HG03064 (cell line): ENCODE measurements at regions not wholly inside any gene's neighbourhood (a gene's known extent, or its start where the extent isn't known, plus 50 kb on each side); places are given as distances from the start of the nearest gene placed in this dataset.
A peak's percentile ranks its signal among the peaks of the same experiment; 100 is the strongest.
"Not testable (repeated sequence)": the region's sequence is repeated elsewhere in the genome, so short reads cannot be mapped to it uniquely, and the experiment has no call there.

Experiments
- ATAC-seq: cut with Tn5 transposase; IDR thresholded peaks from one replicate; pipeline ENCODE4 v1.9.1; 2021; ENCODE audit warnings: low read depth; ENCODE audit not compliant: unreplicated experiment

- ATAC-seq: no peak
Observed at GRCh38 chr14:21974741-21975140, 301.1 kb upstream of the OR4E1 start.

DNA sequence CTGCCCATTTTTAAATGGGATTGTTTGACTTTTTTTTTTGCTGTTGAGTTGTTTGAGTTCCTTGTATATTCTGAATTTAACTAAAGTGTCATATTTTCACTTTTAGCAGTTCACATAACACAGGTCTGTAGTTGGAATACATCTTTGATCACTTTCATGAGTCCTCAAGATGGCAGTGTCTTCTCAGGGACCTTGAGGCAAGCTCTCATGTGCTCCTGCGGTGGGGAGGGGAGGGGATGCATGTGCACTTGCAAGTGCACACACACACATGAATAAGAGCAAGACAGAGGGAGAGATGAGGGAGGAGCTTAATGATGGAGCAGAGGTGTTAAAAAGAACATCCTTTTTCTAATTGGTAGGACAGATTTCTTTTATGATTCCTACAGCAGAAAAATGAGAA is 291.4 kb upstream of the OR4E1 start:
- no peak for ATAC-seq

- ATAC-seq: no peak
Observed at GRCh38 chr14:21964180-21964579, 290.6 kb upstream of the OR4E1 start.

GRCh38 chr14:21960636-21961035 is 287.0 kb upstream of the OR4E1 start:
- ATAC-seq: no peak

DNA sequence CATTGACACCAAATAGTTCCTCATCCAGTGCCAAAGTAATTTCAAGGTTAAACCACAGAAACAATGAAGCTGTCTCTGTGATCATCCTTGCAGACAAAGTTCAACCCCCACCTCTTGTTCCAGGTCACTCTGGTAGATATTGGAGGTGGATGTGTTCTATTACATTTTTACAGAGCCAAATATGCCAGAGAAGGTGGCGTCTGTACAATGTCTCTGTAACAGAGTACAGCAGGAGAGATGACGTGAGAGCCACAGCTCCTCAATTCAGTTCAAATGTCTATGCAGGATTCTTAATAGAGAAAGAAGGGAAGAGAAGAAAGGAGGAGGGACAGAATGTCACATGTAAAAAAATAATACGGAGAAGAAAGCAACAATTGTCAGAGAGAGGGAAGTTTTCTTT is 268.3 kb upstream of the OR4E1 start:
- ATAC-seq: no peak

DNA sequence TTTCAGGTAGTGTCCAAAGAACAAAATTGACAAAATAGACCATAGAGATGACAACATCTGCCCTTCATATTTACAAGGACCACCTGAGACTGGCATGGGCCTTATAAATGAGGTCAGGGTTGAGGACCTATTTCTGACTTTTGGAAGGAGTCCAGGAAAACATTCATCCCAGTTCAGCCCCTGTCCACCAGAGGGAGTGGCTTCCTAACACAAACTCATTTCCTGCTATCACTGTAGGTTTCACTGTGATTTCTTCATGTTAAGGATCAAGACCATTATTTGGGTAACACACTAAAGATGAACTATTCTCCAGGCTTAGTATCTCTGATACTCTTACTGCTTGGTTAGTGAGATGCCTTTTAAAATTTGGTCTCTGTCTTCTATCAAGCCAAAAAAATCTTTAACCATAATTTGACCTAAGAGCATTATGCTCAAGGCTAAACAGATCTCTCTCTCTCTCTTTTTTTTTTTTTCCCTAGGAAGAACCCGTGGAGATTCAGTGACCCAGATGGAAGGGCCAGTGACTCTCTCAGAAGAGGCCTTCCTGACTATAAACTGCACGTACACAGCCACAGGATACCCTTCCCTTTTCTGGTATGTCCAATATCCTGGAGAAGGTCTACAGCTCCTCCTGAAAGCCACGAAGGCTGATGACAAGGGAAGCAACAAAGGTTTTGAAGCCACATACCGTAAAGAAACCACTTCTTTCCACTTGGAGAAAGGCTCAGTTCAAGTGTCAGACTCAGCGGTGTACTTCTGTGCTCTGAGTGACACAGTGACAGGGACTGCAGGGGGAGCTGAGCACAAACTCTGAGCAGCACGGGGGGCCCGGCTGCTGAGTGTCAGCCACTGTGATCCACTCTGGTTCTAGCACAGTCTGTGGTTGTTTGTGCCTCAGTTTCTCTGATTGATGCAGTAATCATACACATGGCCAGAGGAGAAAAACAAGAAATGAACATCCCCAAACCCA is 267.6 kb upstream of the OR4E1 start:
- ATAC-seq: no peak

- ATAC-seq: no peak
Observed at GRCh38 chr14:21939836-21940235, 266.2 kb upstream of the OR4E1 start.

- no peak for ATAC-seq
Observed at GRCh38 chr14:21937996-21938395, 264.4 kb upstream of the OR4E1 start.

DNA sequence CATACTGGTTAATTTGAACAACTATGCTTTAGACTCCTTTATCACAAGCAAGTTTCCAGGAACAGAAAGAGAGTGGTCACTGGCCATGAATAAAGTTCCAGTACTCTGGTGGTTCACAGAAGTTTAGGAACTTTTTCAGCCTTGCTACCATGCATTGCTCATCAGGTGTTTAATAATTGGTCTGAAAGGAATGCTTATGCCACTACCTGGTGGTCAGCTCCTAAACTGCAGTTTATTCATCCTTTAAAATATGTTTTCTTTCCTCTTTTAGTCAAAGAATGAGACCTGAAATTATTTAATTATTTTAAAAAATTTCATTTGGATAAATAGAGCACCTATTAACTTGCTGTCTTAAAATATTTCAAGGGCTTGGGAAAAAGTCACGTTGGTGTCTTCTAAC is 260.1 kb upstream of the OR4E1 start:
- ATAC-seq: no peak

DNA sequence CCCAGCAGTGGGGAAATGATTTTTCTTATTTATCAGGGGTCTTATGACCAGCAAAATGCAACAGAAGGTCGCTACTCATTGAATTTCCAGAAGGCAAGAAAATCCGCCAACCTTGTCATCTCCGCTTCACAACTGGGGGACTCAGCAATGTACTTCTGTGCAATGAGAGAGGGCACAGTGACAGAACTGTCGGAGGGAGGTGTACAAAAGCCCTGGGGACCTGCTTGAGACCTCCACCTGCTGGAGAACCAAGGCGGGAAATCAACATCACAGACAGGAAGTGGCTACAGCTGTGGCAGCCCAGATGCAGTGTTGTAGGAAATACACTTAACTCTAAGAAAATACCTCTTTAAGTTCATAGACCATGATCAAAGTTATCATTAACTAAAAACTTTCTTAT is 250.9 kb upstream of the OR4E1 start:
- peak; percentile 76 for ATAC-seq

GRCh38 chr14:21923820-21924219 is 250.2 kb upstream of the OR4E1 start:
- no peak for ATAC-seq

GRCh38 chr14:21921453-21921852 is 247.8 kb upstream of the OR4E1 start:
- no peak for ATAC-seq

DNA sequence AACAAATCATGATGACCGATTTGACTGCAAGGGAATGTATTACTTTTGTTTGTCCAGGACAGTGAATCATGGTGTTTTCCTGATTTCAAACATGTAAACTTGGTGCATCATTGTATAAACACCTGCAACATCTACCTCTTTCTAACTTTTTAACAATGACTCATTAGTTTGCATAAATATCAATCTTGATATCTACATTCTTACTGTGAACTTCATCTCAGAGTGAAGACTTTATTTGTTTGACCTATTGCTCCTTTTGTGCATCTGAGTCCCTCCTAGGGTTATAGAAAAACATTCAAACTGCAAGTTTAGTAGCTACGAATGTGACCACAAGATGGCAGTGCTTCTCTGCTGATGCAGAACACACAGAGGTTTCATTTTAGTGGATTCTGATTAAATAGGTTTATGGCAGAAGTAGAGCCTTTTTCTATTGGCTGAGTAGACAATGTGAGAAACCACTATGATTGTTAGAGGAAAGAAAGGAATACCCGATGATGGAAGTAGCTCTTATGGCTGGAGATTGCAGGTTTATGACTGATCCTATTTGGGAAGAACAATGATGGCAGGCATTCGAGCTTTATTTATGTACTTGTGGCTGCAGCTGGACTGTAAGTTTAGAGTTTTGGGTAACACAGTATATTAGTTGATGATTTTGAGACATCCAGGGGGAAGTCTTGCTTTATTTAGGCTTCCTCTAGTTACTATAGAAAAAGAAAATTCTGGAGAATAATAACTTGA is 244.2 kb upstream of the OR4E1 start:
- no peak for ATAC-seq

DNA sequence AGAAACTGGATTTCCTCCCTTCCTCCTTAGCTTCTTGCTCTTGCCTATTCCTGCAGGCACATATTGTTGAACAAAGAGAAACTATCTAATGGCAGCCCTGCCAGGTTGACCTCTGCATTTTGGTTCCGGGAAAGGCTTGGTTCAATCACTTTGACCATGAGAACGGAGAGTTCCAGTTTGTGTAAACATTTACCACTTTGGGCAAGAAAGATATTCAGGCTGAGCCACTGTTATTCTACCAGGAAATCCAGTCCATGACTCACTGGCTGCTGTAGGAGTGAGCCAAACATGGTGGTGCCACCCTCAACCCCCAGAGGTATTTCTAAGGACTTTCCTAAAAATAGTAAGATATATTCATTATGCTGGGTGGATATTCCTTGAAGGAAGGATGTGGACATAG is 242.2 kb upstream of the OR4E1 start:
- ATAC-seq: no peak

- no peak for ATAC-seq
Observed at GRCh38 chr14:21913759-21914158, 240.1 kb upstream of the OR4E1 start.

DNA sequence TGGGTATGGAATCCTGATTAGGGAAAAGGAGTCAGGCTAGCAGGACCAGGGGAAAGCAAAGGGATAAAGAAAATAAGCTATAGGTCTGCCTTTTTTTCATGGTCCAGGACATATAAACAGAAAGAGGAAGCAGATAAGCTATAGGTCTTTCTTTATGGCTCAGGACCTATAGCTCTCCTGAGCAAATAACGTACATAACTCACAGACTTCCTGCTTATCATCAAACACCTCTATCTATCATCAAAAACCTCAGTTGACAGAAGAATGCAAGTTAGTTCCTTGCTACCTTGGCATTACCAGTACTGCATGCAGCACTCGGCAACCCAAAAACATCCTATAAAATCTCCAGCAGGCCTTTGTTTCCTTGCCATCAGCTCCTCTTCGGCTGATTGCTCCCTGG is 238.7 kb upstream of the OR4E1 start:
- no peak for ATAC-seq

GRCh38 chr14:21911877-21912276 is 238.3 kb upstream of the OR4E1 start:
- no peak for ATAC-seq

GRCh38 chr14:21910260-21910659 is 236.6 kb upstream of the OR4E1 start:
- no peak for ATAC-seq

- ATAC-seq: no peak
Observed at GRCh38 chr14:21902561-21903181, 229.1 kb upstream of the OR4E1 start.

DNA sequence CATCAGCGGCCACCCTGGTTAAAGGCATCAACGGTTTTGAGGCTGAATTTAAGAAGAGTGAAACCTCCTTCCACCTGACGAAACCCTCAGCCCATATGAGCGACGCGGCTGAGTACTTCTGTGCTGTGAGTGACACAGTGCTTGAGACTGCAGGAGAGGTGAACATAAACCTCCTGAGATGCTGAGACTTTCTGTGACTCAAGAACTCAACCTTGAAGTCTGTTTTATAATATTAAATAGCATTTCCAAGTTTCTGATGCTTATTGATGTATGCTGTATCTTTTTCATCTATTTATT is 221.2 kb upstream of the OR4E1 start:
- ATAC-seq: not testable (repeated sequence)
